Neural progenitor cell (in vitro differentiated cells): ENCODE measurements at regions not wholly inside any gene's neighbourhood (a gene's known extent, or its start where the extent isn't known, plus 50 kb on each side); places are given as distances from the start of the nearest gene placed in this dataset.

ENCODE experiments used
- CTCF ChIP-seq: fragments of 200-600 bp; sonication (generic); IDR thresholded peaks from 2 replicates; pipeline ENCODE4 v1.5.1; 2017; ENCODE audit warnings: antibody characterized with exemption, mild to moderate bottlenecking
- EZH2 ChIP-seq: fragments of 200-600 bp; sonication (generic); IDR thresholded peaks from 2 replicates; pipeline ENCODE4 v1.6.1; 2017; ENCODE audit warnings: antibody characterized with exemption, mild to moderate bottlenecking, moderate library complexity
- EZH2phosphoT487 ChIP-seq: fragments of 200-600 bp; sonication (generic); IDR thresholded peaks from 2 replicates; pipeline ENCODE4 v1.6.1; 2017; ENCODE audit warnings: antibody characterized with exemption

- TF ChIP-seq EZH2 (no peak), CTCF (no peak), EZH2phosphoT487 (no peak)
Measured at GRCh38 chr1:222314839-222315238, 233.1 kb downstream of the HHIPL2 start.
